A673 (cell line): ENCODE measurements at regions not wholly inside any gene's neighbourhood (a gene's known extent, or its start where the extent isn't known, plus 50 kb on each side); places are given as distances from the start of the nearest gene placed in this dataset.

Experiments used
- BruUV-seq: library from RNA; stranded (reverse); fragments of 400-500 nt; replicated peaks from 2 replicates; lab custom pipeline; 2021; lab: Mats Ljungman, UMichigan
- CTCF ChIA-PET: fragments of 300-600 bp; sonication (Branson Sonifier 250); formaldehyde crosslinking; loops from one replicate; lab custom pipeline; 2022; ENCODE audit warnings: antibody characterized with exemption; lab: Charles Lee
- POLR2A ChIA-PET: fragments of 300-600 bp; sonication (Branson Sonifier 250); formaldehyde crosslinking; loops from one replicate; lab custom pipeline; 2022; ENCODE audit warnings: antibody characterized with exemption; ENCODE audit not compliant: low non-redundant PET; lab: Charles Lee
- DNase-seq: peaks from one replicate; pipeline ENCODE4 v3.0.0-alpha.2; 2015; ENCODE audit warnings: low spot score
- H3K27ac ChIP-seq: fragments of 200-600 bp; sonication (generic); 2 replicates; pipeline ENCODE4 v1.5.1; 2016; ENCODE audit warnings: mixed run types, low read depth, mild to moderate bottlenecking, mixed read lengths, antibody characterized with exemption, low read length; ENCODE audit not compliant: poor library complexity, severe bottlenecking
- H3K27me3 ChIP-seq: fragments of 200-600 bp; sonication (generic); replicated peaks from 2 replicates; pipeline ENCODE4 v1.6.1; 2017; ENCODE audit warnings: mixed run types, low read depth, mild to moderate bottlenecking, mixed read lengths, antibody characterized with exemption, low read length; ENCODE audit not compliant: insufficient read depth, poor library complexity
- H3K36me3 ChIP-seq: fragments of 200-600 bp; sonication (generic); 2 replicates; pipeline ENCODE4 v1.6.1; 2016; ENCODE audit warnings: mixed run types, mild to moderate bottlenecking, mixed read lengths, antibody characterized with exemption, low read length; ENCODE audit not compliant: insufficient read depth, poor library complexity, severe bottlenecking
- H3K4me1 ChIP-seq: fragments of 200-600 bp; sonication (generic); 2 replicates; pipeline ENCODE4 v1.6.1; 2017; ENCODE audit warnings: mixed run types, mild to moderate bottlenecking, mixed read lengths, antibody characterized with exemption, low read length; ENCODE audit not compliant: insufficient read depth, poor library complexity, severe bottlenecking
- H3K4me3 ChIP-seq: fragments of 200-600 bp; sonication (generic); 2 replicates; pipeline ENCODE4 v1.5.1; 2016; ENCODE audit warnings: low read depth, mixed run types, mild to moderate bottlenecking, mixed read lengths, low read length; ENCODE audit not compliant: poor library complexity, severe bottlenecking
- H3K9me3 ChIP-seq: fragments of 200-600 bp; sonication (generic); 2 replicates; pipeline ENCODE4 v1.6.1; 2016; ENCODE audit warnings: mixed run types, low read depth, mild to moderate bottlenecking, mixed read lengths, antibody characterized with exemption, low read length; ENCODE audit not compliant: poor library complexity, severe bottlenecking
- EZH2 ChIP-seq: fragments of 200-600 bp; sonication (generic); IDR thresholded peaks from 2 replicates; pipeline ENCODE4 v1.6.1; 2017; ENCODE audit warnings: borderline replicate concordance, low read depth, mild to moderate bottlenecking, mixed read lengths, antibody characterized with exemption, low read length; ENCODE audit not compliant: poor library complexity, severe bottlenecking
- intact Hi-C: fragments of 100-400 bp; cut with micrococcal nuclease; formaldehyde crosslinking; loops from one replicate; pipeline ENCODE4 v1.10.0; 2022; ENCODE audit not compliant: unreplicated experiment
- TF ChIP-seq, protein P1 (sequence below): fragments of 300-800, 200-600 bp; sonication (generic); conservative IDR thresholded peaks from 2 replicates; pipeline ENCODE4 v1.5.1; 2017; ENCODE audit warnings: low read depth, mild to moderate bottlenecking, antibody characterized with exemption, low read length, moderate library complexity, mixed read lengths

DNA sequence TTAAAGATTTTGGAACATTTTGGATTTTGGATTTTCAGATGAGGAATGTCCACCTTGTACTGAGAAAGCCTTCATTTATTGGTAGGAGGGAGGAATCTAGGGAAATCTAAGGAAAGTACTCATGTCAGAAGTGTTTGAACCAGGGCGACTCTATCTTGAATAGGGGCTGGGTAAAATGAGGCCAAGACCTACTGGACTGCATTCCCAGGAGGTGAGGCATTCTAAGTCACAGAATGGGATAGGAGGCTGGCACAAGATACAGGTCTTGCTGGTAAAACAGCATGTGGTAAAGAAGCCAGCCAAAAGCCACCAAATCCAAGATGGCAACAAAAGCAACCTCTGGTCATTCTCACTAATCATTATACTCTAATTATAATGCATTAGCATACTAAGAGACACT, 118.9 kb downstream of the MXRA5 start:
- CTCF ChIA-PET = no interaction called here
- intact Hi-C loops = loop anchor here (10.0 kb wide), 1 partner anchor 63 kb away; no protein-coding TSS in a partner anchor
- H3K27ac ChIP-seq = no peak overlapping the region
- peaks cover 13% of the 10 kb centered on the region for H3K27me3 ChIP-seq
- TF ChIP-seq EZH2 = no peak
- TF ChIP-seq, protein P1, sequence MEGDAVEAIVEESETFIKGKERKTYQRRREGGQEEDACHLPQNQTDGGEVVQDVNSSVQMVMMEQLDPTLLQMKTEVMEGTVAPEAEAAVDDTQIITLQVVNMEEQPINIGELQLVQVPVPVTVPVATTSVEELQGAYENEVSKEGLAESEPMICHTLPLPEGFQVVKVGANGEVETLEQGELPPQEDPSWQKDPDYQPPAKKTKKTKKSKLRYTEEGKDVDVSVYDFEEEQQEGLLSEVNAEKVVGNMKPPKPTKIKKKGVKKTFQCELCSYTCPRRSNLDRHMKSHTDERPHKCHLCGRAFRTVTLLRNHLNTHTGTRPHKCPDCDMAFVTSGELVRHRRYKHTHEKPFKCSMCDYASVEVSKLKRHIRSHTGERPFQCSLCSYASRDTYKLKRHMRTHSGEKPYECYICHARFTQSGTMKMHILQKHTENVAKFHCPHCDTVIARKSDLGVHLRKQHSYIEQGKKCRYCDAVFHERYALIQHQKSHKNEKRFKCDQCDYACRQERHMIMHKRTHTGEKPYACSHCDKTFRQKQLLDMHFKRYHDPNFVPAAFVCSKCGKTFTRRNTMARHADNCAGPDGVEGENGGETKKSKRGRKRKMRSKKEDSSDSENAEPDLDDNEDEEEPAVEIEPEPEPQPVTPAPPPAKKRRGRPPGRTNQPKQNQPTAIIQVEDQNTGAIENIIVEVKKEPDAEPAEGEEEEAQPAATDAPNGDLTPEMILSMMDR = no peak
- no peak overlapping the region for H3K4me3 ChIP-seq
- no peak for DNase-seq
- H3K36me3 ChIP-seq = no peaks in the 10 kb centered on the region
- no peaks in the 10 kb centered on the region for H3K4me1 ChIP-seq
- no TSS peak for BruUV-seq
- H3K9me3 ChIP-seq = no peaks in the 10 kb centered on the region
- POLR2A ChIA-PET = no interaction called here

DNA sequence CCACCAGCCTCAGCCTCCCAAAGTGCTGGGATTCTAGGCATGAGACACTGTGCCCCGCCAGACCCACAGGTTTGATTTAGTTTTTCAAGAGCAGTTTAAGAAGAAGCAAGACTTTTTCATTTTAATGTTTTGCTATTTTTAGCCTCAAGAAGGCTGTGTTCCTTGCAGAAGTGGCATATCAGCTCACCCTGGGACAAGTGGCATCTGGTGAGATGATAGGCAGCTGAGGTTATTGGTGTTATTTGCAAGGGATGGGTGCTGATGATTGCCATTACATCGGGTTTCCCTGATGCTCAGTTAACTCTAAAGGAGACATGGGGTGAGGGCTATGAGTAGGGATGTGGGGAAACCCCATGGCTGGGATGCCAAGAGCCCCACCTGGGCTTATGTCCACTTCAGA, 120.4 kb downstream of the MXRA5 start:
- intact Hi-C loops = loop anchor here (10.0 kb wide), 1 partner anchor 61 kb away; no protein-coding TSS in a partner anchor
- POLR2A ChIA-PET = no interaction called here
- H3K36me3 ChIP-seq = no peaks in the 10 kb centered on the region
- BruUV-seq = no TSS peak
- no peaks in the 10 kb centered on the region for H3K4me1 ChIP-seq
- no peak overlapping the region for H3K4me3 ChIP-seq
- no peak for DNase-seq
- CTCF ChIA-PET = no interaction called here
- peaks cover 16% of the 10 kb centered on the region for H3K27me3 ChIP-seq
- no peaks in the 10 kb centered on the region for H3K9me3 ChIP-seq
- TF ChIP-seq EZH2 = no peak
- TF ChIP-seq, protein P1 = no peak
- no peak overlapping the region for H3K27ac ChIP-seq

DNA sequence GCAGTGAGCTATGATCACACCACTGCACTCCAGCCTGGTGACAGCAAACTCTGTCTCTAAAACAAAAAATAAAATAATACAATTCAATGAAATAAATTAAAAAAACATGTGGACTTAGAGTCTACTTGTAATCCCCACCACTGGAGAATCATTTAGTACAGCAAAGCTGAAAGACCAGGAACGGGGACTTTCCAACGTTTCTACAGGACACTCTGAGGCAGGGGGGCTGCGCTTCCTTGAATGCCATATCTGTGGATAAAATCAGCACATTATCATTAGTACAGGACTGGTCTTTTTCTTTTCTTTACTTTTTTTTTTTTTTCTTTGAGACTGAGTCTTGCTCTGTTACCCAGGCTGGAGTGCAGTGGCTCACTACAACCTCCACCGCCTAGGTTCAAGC, 124.8 kb downstream of the MXRA5 start:
- no TSS peak for BruUV-seq
- CTCF ChIA-PET = no interaction called here
- Histone ChIP-seq H3K27ac (no peak overlapping the region), H3K9me3 (no peaks in the 10 kb centered on the region), H3K4me3 (no peak overlapping the region), H3K27me3 (peaks cover 24% of the 10 kb centered on the region), H3K4me1 (no peaks in the 10 kb centered on the region), H3K36me3 (no peaks in the 10 kb centered on the region)
- DNase-seq = no peak
- TF ChIP-seq, protein P1 = no peak
- TF ChIP-seq EZH2 = no peak
- POLR2A ChIA-PET = no interaction called here
- intact Hi-C loops = loop anchor here (10.0 kb wide), 1 partner anchor 57 kb away; no protein-coding TSS in a partner anchor
